Naive B cell (primary cell): ENCODE measurements at regions not wholly inside any gene's neighbourhood (a gene's known extent, or its start where the extent isn't known, plus 50 kb on each side); places are given as distances from the start of the nearest gene placed in this dataset.
"Not testable (repeated sequence)": the region's sequence is repeated elsewhere in the genome, so short reads cannot be mapped to it uniquely, and the experiment has no call there.

Source experiments
- ATAC-seq, 2 donors: fragments of 150-1000 bp; cut with Tn5 transposase; 2 replicates each; pipeline ENCODE4 v1.10.0; 2021; ENCODE audit warnings: low read depth in 2 of 2, mild to moderate bottlenecking in 2 of 2, moderate library complexity in 2 of 2
- DNase-seq: peaks from one replicate; pipeline ENCODE4 v3.0.0; 2022
- H3K27ac Mint-ChIP-seq, 6 donors: one replicate each; pipeline ENCODE4 v1.8.0; 2020 to 2022; ENCODE audit warnings: mild to moderate bottlenecking in 6 of 6, mixed read lengths in 6 of 6, moderate library complexity in 5 of 6, inconsistent platforms in 2 of 6
- H3K27me3 Mint-ChIP-seq, 3 donors: one replicate each; pipeline ENCODE4 v1.8.0; 2021 to 2022; ENCODE audit warnings: mixed read lengths in 3 of 3, mild to moderate bottlenecking in 1 of 3
- H3K36me3 Mint-ChIP-seq, 2 donors: one replicate each; pipeline ENCODE4 v1.8.0; 2020 to 2022; ENCODE audit warnings: mixed read lengths in 2 of 2, inconsistent platforms in 1 of 2, mild to moderate bottlenecking in 1 of 2
- H3K4me1 Mint-ChIP-seq, 3 donors: one replicate each; pipeline ENCODE4 v1.8.0; 2020 to 2022; ENCODE audit warnings: mixed read lengths in 3 of 3, inconsistent platforms in 1 of 3, mild to moderate bottlenecking in 1 of 3, moderate library complexity in 1 of 3
- H3K4me3 Mint-ChIP-seq, 8 donors: one replicate each; pipeline ENCODE4 v1.8.0; 2020 to 2022; ENCODE audit warnings: mild to moderate bottlenecking in 8 of 8, mixed read lengths in 8 of 8, moderate library complexity in 8 of 8, inconsistent platforms in 2 of 8
- H3K9me3 Mint-ChIP-seq, 7 donors: one replicate each; pipeline ENCODE4 v1.8.0; 2020 to 2022; ENCODE audit warnings: mixed read lengths in 7 of 7, mild to moderate bottlenecking in 5 of 7, inconsistent platforms in 2 of 7, moderate library complexity in 1 of 7

GRCh38 chr16:14015948-14016347 is 55.2 kb upstream of the MRTFB start:
- Mint-ChIP-seq H3K4me1 (peaks cover 0 to 3% (median 0%) of the 10 kb centered on the region in 3 donors), H3K36me3 (no peaks in the 10 kb centered on the region), H3K27me3 (peaks cover 12 to 21% (median 16%) of the 10 kb centered on the region in 3 donors), H3K4me3 (no peak overlapping the region), H3K9me3 (no peaks in the 10 kb centered on the region), H3K27ac (no peak overlapping the region)
- ATAC-seq: no peak
- no peak for DNase-seq

GRCh38 chr16:14016362-14016761 is 54.8 kb upstream of the MRTFB start:
- not testable (repeated sequence) for DNase-seq, H3K4me1 Mint-ChIP-seq, H3K27ac Mint-ChIP-seq, H3K36me3 Mint-ChIP-seq, ATAC-seq, H3K9me3 Mint-ChIP-seq
- peaks cover 13 to 17% (median 16%) of the 10 kb centered on the region in 3 donors for H3K27me3 Mint-ChIP-seq
- H3K4me3 Mint-ChIP-seq: peak overlapping the region in 1 of 8 donors; percentile 35

- no peak overlapping the region for H3K27ac Mint-ChIP-seq
- H3K4me3 Mint-ChIP-seq: no peak overlapping the region
Measured at GRCh38 chr16:14017886-14018285, 53.2 kb upstream of the MRTFB start.

GRCh38 chr16:14018851-14019250 is 52.3 kb upstream of the MRTFB start:
- H3K9me3 Mint-ChIP-seq: peaks cover 0 to under 1% (median 0%) of the 10 kb centered on the region in 7 donors
- no peak for DNase-seq
- no peaks in the 10 kb centered on the region for H3K36me3 Mint-ChIP-seq
- H3K27me3 Mint-ChIP-seq: peaks cover 9 to 16% (median 11%) of the 10 kb centered on the region in 3 donors
- no peak overlapping the region for H3K4me3 Mint-ChIP-seq
- ATAC-seq: no peak
- H3K4me1 Mint-ChIP-seq: peaks cover 0 to 3% (median 0%) of the 10 kb centered on the region in 3 donors
- H3K27ac Mint-ChIP-seq: no peak overlapping the region

More at GRCh38 chr16:14017886-14018285, 53.2 kb upstream of the MRTFB start:
- no peak for ATAC-seq
- DNase-seq: no peak
- Mint-ChIP-seq H3K27me3 (peaks cover 12 to 16% (median 13%) of the 10 kb centered on the region in 3 donors), H3K36me3 (no peaks in the 10 kb centered on the region), H3K4me1 (peaks cover 0 to 3% (median 0%) of the 10 kb centered on the region in 3 donors), H3K9me3 (no peaks in the 10 kb centered on the region)

GRCh38 chr16:14020141-14020540 is 51.0 kb upstream of the MRTFB start:
- Mint-ChIP-seq H3K4me1 (peaks cover 0 to 3% (median 0%) of the 10 kb centered on the region in 3 donors), H3K4me3 (no peak overlapping the region), H3K9me3 (peaks cover 0 to 3% (median 0%) of the 10 kb centered on the region in 7 donors), H3K27me3 (peaks cover 11 to 13% (median 12%) of the 10 kb centered on the region in 3 donors), H3K36me3 (no peaks in the 10 kb centered on the region), H3K27ac (no peak overlapping the region)
- no peak for DNase-seq
- no peak for ATAC-seq
